A673 (cell line): ENCODE measurements at regions not wholly inside any gene's neighbourhood (a gene's known extent, or its start where the extent isn't known, plus 50 kb on each side); places are given as distances from the start of the nearest gene placed in this dataset.

Source experiments
- EZH2 ChIP-seq: fragments of 200-600 bp; sonication (generic); IDR thresholded peaks from 2 replicates; pipeline ENCODE4 v1.6.1; 2017; ENCODE audit warnings: borderline replicate concordance, low read depth, mild to moderate bottlenecking, mixed read lengths, antibody characterized with exemption, low read length; ENCODE audit not compliant: poor library complexity, severe bottlenecking
- TF ChIP-seq, protein P1 (sequence below): fragments of 300-800, 200-600 bp; sonication (generic); conservative IDR thresholded peaks from 2 replicates; pipeline ENCODE4 v1.5.1; 2017; ENCODE audit warnings: low read depth, mild to moderate bottlenecking, antibody characterized with exemption, low read length, moderate library complexity, mixed read lengths

DNA sequence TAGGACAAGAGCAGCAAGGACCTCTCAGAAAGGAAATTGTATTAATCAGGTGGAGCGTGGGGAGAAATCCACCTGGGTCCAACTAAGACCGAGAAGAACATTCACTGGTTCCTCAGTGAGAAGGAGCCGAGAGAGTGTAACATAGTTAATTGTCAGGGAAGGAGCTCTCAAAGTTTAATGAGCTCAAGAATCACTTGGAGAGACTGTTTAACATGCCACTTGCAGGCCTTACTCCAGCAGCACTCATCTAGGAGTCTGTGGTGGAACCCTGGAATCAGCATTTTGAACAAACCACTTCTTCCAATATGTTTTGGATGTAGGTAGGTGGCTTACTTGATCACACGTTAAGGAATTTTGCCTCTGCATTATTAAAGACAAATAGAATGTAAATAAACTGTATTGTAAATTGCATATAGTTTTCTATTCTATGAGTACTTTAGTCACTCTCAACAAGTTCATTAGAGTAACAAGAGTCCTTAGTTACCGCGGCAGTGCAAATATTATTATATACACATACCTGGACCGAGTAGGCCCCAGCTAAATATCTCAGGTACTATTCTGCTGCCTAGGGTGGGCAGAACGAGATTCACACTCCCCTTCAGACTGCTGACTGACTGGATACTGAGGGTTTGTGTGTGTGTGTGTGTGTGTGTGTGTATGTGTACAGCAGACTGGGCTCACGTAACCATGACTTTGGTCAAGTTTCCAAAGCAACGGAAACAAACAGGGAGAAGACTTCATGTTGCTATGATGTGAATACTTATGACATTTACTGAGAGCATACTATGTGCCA, 203.2 kb upstream of the USP24 start:
- TF ChIP-seq EZH2, result no peak
- TF ChIP-seq, protein P1, sequence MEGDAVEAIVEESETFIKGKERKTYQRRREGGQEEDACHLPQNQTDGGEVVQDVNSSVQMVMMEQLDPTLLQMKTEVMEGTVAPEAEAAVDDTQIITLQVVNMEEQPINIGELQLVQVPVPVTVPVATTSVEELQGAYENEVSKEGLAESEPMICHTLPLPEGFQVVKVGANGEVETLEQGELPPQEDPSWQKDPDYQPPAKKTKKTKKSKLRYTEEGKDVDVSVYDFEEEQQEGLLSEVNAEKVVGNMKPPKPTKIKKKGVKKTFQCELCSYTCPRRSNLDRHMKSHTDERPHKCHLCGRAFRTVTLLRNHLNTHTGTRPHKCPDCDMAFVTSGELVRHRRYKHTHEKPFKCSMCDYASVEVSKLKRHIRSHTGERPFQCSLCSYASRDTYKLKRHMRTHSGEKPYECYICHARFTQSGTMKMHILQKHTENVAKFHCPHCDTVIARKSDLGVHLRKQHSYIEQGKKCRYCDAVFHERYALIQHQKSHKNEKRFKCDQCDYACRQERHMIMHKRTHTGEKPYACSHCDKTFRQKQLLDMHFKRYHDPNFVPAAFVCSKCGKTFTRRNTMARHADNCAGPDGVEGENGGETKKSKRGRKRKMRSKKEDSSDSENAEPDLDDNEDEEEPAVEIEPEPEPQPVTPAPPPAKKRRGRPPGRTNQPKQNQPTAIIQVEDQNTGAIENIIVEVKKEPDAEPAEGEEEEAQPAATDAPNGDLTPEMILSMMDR, result no peak
